Upper lobe of right lung (tissue), 1 donor: ENCODE measurements at regions not wholly inside any gene's neighbourhood (a gene's known extent, or its start where the extent isn't known, plus 50 kb on each side); places are given as distances from the start of the nearest gene placed in this dataset.
A peak's percentile ranks its signal among the peaks of the same experiment; 100 is the strongest.

ENCODE experiments used
- ATAC-seq: fragments of 200-7000 bp; cut with Tn5 transposase; one replicate; pipeline ENCODE4 v1.9.1; 2020; ENCODE audit warnings: mild to moderate bottlenecking, moderate library complexity
- DNase-seq: peaks from one replicate; pipeline ENCODE4 v3.0.0-alpha.2; 2020
- H3K27ac ChIP-seq: fragments of 200-600 bp; one replicate; pipeline ENCODE4 v1.8.0; 2022
- H3K27me3 ChIP-seq: fragments of 200-600 bp; one replicate; pipeline ENCODE4 v1.8.0; 2022; ENCODE audit warnings: mild to moderate bottlenecking
- H3K36me3 ChIP-seq: fragments of 200-600 bp; one replicate; pipeline ENCODE4 v1.8.0; 2022
- H3K4me1 ChIP-seq: fragments of 200-600 bp; one replicate; pipeline ENCODE4 v1.8.0; 2022
- H3K4me3 ChIP-seq: fragments of 200-600 bp; one replicate; pipeline ENCODE4 v1.8.0; 2022; ENCODE audit warnings: mild to moderate bottlenecking
- H3K9me3 ChIP-seq: fragments of 200-600 bp; one replicate; pipeline ENCODE4 v1.8.0; 2022
- intact Hi-C: fragments of 100-400 bp; cut with DNase I; formaldehyde crosslinking; loops from one replicate; pipeline ENCODE4 v1.11.0; 2022
- TF ChIP-seq, protein P1 (sequence below): fragments of 200-600 bp; IDR thresholded peaks from one replicate; pipeline ENCODE4 v1.8.0; 2022; ENCODE audit warnings: antibody characterized with exemption
- donor health status: DM: no; HTN: yes; CAD: no; lungs with severe emphysema.

DNA sequence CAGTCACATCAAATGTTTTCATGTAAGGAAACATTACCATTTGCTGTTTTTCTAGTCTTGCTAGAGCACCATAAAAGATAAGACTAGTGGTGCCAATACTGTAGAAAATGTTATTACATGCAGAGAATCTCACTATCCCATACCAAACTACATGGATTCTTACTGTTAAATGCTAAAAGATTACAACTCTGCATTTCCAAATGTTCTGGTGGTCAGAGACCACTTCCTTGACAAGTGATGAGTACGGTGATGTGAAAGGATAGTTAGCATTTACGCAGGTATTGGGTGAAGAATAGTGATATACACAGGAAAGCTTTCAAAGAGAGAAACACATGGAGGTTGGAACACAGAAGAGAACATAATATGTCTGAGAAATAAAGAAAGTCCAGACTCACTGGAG lies 98.2 kb downstream of the GGTLC2 start:
- Histone ChIP-seq H3K4me3 (no peak overlapping the region), H3K36me3 (no peaks in the 10 kb centered on the region), H3K9me3 (no peaks in the 10 kb centered on the region), H3K27me3 (peaks cover 7% of the 10 kb centered on the region), H3K4me1 (no peaks in the 10 kb centered on the region), H3K27ac (no peak overlapping the region)
- ATAC-seq (no peak), DNase-seq (no peak)
- TF ChIP-seq, protein P1, sequence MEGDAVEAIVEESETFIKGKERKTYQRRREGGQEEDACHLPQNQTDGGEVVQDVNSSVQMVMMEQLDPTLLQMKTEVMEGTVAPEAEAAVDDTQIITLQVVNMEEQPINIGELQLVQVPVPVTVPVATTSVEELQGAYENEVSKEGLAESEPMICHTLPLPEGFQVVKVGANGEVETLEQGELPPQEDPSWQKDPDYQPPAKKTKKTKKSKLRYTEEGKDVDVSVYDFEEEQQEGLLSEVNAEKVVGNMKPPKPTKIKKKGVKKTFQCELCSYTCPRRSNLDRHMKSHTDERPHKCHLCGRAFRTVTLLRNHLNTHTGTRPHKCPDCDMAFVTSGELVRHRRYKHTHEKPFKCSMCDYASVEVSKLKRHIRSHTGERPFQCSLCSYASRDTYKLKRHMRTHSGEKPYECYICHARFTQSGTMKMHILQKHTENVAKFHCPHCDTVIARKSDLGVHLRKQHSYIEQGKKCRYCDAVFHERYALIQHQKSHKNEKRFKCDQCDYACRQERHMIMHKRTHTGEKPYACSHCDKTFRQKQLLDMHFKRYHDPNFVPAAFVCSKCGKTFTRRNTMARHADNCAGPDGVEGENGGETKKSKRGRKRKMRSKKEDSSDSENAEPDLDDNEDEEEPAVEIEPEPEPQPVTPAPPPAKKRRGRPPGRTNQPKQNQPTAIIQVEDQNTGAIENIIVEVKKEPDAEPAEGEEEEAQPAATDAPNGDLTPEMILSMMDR, result no peak
- intact Hi-C loops, result no loop called here

DNA sequence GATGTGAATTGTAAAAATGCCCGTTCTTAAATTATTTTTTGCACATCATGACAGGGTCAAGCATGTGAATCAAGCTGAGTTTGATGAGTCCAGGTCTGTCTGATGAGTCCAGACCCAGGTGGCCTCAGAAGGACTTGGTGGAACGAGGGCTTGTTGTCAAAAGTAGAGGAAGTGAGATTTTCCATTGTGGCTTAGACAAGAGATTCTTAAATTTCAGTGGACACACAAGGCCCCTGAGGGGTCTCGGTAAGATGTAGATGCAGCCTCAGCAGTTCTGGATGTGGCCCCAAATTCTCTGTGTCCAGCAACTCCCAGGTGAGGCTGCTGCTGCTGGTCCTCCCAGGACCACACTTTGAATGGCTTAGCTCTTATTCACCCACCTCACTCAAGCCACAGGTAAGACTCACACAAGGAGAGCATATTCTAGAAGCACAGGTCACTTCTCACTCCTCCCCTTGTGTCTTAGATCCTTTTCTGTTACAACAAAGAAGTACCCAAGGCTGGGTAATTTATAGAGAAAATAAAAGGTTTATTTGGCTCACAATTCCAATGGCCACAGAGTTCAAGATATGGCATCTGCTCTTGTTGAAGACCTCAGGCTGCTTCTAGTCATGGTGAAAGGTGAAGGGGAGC lies 98.8 kb downstream of the GGTLC2 start:
- Histone ChIP-seq H3K36me3 (no peaks in the 10 kb centered on the region), H3K4me3 (no peak overlapping the region), H3K4me1 (no peaks in the 10 kb centered on the region), H3K27ac (no peak overlapping the region), H3K27me3 (peaks cover 7% of the 10 kb centered on the region), H3K9me3 (no peaks in the 10 kb centered on the region)
- TF ChIP-seq, protein P1, result no peak
- DNase-seq, result no peak
- no peak for ATAC-seq
- intact Hi-C loops, result no loop called here

- Histone ChIP-seq H3K4me3 (no peak overlapping the region), H3K27ac (no peak overlapping the region), H3K27me3 (no peaks in the 10 kb centered on the region), H3K9me3 (no peaks in the 10 kb centered on the region), H3K36me3 (no peaks in the 10 kb centered on the region), H3K4me1 (no peaks in the 10 kb centered on the region)
- TF ChIP-seq, protein P1, result no peak
- DNase-seq (no peak), ATAC-seq (no peak)
- intact Hi-C loops, result no loop called here
Measured at GRCh38 chr22:22744412-22745224, 100.2 kb downstream of the GGTLC2 start.

DNA sequence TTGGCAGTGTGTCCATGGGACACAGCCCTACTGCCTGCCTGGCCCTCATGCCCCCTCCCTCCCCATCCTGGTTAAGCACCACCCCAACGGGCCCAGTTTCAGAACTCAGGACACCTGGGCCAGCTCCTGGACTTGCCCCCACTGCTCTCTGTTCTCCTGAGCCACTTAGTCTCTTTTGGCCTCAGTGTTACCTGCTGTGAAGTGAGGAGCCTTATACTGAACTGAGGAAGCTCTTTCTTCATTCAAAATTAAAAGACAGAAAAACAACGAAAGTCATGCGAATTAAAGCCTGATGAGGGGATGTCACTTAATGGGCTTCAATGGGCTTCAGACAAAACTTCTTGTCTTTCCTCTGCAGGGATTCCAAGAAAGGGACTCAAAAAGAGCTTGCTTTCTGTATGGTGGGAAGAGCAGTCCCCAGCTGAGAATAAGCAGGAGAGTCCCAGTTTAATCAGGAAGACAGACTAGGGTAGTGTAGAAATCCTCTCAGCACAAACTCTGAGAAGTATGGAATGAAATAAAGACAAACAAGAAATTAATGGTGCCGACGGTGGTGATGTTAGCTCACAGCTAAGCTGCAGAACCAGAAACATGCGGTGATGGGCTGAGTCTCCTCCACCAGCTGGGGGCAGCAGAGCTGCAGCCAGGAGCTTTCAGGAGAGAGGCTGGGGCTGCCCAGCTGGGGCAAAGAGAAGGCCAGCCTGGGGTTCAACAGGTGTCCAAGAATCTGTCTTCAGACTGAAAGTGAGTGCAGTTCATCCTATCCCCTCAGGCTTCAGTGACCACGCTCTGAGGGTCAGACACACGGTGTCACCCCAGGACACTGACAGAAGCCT lies 101.0 kb downstream of the GGTLC2 start:
- no peaks in the 10 kb centered on the region for H3K4me1 ChIP-seq
- TF ChIP-seq, protein P1, result peak; percentile 55
- H3K36me3 ChIP-seq, result no peaks in the 10 kb centered on the region
- no peaks in the 10 kb centered on the region for H3K9me3 ChIP-seq
- DNase-seq, result no peak
- H3K4me3 ChIP-seq, result no peak overlapping the region
- intact Hi-C loops, result no loop called here
- ATAC-seq, result peak; percentile 74
- no peak overlapping the region for H3K27ac ChIP-seq
- no peaks in the 10 kb centered on the region for H3K27me3 ChIP-seq

- no peak overlapping the region for H3K27ac ChIP-seq
- no peaks in the 10 kb centered on the region for H3K27me3 ChIP-seq
- no peak overlapping the region for H3K4me3 ChIP-seq
- H3K36me3 ChIP-seq, result no peaks in the 10 kb centered on the region
- TF ChIP-seq, protein P1, result no peak
- intact Hi-C loops, result no loop called here
- H3K9me3 ChIP-seq, result no peaks in the 10 kb centered on the region
- ATAC-seq (peak; percentile 2), DNase-seq (no peak)
- no peaks in the 10 kb centered on the region for H3K4me1 ChIP-seq
Measured at GRCh38 chr22:22746061-22746962, 101.9 kb downstream of the GGTLC2 start.
